ENCODE measurements at regions not wholly inside any gene's neighbourhood (a gene's known extent, or its start where the extent isn't known, plus 50 kb on each side); places are given as distances from the start of the nearest gene placed in this dataset.
"Not testable (repeated sequence)": the region's sequence is repeated elsewhere in the genome, so short reads cannot be mapped to it uniquely, and the experiment has no call there.

DNA sequence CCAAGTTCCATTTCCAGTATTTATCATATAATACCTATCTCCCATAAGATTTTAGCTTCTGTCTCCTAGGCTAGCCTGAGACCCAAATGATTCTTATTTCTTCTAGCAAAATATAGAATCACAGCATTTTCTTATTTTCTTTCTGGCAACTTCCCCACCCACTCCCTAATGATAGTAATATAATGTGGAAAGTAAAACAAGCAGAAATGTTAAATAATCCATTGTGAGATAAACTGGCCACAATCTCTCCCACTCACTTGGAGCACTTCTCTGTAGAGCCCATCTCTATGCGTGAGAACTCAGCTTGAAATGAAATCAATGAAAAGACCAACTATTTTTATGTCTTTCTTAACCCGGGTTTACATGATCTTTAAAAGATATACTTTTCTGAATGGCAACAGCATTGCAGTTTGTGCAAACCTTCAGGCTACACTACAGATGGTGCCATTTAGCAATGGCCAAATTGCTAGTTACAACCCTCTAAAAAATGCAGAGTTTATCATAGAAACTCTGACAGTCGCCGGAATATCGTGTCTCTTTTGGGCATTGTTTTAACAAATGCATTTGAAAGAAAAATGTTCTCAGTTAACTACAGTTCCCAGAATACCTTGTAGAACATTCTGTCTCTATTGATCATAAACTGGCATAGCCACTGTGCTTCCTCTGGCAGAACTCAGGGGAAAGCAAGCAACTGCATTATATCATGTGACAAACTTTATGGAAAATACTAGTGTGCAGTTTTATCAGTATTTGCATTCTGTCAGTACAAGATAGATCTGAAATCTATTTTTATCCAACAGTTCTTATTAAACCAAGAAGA lies 1407.4 kb upstream of the ZEB2 start:
- DNase-seq (ENCODE audit: low read depth in 3 of 3) = no peak

DNA sequence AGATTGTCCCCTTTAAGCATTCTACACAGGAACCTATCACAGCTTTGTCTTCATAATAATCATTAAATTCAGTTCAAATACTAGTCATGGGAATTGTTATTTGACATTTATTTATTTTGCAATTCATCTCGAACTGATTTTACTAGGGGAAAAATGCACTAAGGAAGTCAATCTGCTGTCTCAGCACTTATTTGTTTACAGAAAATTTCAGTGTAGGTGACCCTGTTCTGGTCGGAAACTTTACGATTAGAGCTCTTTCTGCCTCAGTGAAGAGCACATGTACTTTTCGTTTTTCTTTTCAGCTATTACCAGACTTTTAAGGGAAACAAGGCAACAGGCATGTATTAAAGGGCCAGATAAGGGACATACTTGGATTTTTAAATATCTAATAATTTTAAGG lies 1405.7 kb upstream of the ZEB2 start:
- DNase-seq (ENCODE audit: low read depth in 3 of 3) = no peak

DNA sequence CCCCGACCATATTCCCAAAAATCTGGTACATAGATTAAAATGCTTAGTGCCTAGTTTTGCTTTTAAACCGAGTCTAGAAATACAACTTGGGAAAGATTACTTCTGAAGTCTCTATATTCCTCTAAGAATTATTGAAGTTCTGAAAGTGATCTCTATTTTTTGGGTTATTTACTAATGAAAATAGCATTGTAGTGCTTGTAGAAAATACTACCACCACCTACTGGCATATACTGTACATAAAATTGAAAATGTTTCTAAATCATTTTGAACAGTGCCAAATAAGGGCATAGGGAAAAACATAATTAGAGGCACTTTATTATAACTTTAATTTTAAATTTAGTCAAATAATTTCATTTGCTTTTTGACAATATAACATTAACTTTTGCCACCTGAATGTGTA lies 1399.6 kb upstream of the ZEB2 start:
- no peak for DNase-seq (ENCODE audit: low read depth in 3 of 3)

DNA sequence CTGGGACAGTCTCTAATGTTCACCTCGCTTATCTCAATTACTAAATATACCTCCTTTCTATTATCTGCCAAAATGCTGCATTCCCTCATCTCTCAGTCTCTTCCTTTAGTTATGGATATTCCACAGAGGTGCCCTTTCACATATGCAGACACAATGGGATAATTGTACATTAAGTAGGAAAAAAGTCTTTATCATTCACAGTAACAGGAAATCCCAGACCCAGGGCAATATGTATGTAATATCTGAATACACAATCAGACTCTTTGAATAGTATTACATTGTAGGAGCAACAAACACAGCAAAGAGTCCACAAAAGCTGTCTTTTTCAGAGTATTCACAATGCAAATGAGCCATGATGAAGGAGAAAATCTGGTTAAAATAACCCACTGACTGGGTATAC lies 1399.0 kb upstream of the ZEB2 start:
- DNase-seq (ENCODE audit: low read depth in 3 of 3) = no peak

DNA sequence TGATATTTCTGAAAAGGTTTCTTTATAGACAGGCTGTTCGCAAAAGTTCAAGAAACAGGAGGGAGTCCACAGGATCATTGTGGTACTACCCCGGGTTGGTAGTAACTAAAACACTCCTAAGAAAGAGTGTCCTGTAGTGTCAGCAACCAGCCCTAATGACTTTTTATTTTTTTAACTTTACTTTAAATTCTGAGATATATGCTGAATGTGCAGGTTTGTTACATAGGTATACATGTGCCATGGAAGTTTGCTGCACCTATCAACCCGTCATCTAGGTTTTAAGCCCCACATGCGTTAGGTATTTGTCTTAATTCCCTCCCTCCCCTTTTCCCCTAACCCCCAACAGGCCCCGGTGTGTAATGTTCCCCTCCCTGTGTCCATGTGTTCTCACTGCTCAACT lies 1396.9 kb upstream of the ZEB2 start:
- no peak for DNase-seq (ENCODE audit: low read depth in 3 of 3)

DNA sequence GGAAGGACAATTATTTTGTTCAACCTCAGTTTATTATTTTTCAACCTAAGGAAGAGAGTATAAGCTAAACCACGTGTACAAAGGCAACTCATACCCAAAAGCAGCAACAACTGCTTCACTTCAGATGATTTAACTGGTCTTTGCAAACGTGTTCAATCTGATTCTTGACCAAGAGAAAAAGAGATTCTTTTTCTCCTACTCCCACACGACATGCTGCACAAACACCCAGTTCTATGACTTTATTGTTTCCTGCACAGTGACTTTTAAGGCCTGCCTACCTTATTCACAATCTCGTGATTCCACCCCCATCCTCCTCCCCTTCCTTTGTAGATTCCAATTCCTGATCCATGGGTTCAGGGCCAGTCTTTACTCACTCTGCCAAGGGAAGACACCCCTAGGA lies 1394.8 kb upstream of the ZEB2 start:
- no peak for DNase-seq (ENCODE audit: low read depth in 3 of 3)

DNA sequence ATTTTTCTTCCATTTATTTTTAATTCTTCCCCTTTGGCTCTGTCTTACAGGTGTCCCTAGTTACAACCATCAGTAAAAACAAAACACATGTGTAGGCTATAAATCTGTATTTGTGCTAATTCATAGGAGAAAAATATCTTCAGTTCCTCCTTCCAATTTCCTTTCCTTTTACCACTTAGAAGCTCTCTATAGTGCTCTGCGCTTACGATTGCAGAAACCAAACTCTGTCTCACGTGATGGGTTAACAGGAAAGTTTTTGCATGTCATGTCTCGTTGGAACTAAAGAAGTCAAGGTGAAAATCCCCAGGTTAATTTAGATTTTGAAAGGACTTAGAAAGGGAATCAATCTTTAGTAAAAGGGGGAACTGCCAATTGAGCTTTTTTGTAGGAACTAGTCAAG lies 1390.5 kb upstream of the ZEB2 start:
- DNase-seq (ENCODE audit: low read depth in 3 of 3) = no peak

DNA sequence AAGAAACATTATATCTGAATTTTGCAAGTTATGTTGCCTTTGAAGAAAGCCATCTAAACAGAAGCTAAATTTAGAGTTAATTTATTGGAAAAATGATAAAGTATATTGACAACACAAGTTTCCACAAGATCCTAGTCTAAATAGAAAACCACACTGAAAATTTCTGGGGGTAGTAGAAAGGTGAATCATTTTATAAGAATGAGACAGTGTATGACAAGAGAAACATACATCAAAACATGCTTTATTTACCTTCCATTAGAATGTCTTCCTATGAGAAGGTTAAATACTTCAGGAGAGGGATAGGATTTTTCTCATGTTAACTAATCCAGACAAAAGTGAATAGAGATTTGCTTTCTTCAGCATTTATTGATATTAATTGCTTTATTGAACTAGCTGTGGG lies 1389.8 kb upstream of the ZEB2 start:
- no peak for DNase-seq (ENCODE audit: low read depth in 3 of 3)

DNA sequence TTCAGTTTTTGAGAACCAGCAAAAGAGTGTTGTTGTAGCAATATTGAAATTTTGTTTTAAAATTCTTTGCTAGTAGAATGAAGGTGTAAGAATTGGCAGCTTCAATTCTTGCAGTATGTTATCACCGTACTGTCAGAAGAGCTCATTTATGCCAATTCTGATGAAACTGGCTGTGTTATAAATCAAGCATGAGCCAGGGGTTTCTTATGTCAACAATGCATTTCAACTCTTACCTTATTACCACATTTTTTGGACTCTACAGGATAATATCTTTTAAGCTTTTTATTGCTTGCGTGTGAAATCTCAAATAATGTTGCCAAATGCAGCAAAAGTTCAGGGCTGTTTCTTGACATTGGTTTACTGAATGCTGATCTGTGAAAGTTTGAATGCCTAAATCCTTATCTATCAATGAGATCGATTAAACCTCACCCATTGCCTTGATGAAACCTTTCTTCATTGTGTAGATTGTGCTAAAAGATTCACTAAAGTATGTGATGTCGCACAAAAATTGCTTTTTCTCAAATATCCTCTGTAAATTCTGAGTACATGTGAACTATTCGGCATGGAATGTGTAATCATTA lies 1389.3 kb upstream of the ZEB2 start:
- no peak for DNase-seq (ENCODE audit: low read depth in 3 of 3)

DNA sequence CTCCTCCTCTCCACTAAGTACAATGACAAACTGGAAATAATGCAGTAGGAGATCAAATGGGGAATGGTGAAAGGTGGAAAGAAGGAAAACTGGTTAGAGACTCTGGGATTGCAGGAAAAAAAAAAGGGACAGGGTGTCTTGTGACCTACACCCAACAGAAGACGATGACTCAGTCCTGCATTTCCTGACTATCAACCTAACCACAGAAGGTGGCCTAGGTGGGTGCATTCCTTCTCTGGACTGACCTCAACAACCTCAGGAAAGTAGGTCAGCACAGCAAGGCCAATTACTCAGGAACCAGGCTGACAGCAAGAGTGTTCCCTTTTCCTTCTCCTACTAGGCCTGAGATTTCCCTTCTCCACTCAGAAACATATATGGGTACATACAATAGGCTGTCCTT lies 1386.4 kb upstream of the ZEB2 start:
- no peak for DNase-seq (ENCODE audit: low read depth in 3 of 3)

DNA sequence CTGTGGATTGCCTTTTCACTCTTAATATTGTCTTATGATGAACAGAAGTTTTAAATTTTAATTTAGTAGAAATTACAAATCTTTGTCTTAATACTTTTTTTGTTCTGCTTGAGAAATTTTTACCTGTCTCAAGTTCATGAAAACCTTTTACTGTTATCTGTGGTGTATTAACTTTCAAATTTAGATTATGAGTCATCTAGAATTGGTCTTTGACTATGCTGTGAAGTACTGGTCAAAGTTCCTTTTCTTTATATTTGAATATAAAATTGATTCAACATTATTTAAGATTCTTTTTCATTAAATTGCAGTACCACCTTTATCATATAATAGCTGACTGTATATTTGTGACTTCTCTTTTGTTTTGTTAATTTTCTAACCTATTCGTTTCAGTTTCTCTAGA lies 1385.5 kb upstream of the ZEB2 start:
- DNase-seq (ENCODE audit: low read depth in 3 of 3) = no peak

DNA sequence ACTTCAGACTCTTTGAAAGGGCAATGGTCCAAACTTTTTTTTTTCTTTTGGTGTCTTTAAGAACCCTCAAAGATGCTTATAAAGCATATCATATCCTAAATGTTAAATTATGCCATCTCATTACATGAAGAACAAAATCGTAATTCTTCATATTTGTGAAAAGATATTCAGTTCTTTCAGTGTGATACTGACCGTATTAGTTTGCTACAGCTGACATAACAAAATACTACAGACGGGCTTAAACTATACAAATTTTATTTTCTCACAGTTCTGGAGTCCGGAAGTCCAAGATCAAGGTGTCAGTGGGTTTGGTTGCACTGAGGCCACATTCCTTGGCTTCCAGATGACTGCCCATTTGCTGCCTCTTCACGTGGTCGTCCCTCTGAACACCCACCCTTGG lies 1377.2 kb upstream of the ZEB2 start:
- DNase-seq (ENCODE audit: low read depth in 3 of 3) = no peak

DNA sequence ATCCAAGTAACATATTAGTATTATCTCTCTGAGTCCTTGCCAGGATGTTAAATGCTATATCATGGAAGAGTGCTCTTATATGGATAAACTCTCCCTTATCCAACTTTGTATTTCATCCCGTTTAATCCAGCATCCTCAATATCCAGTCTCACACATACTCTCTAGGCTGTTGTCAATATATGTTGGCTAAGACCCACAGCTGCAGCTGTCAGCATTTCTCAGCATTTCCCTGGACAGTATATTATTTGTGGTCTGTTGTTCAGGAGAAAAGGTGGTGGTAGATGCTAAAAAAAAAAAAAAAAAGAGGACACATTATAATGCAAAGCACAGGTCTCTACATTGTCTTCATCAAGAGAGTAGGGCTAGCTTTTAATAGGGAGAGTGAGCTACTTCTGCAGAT lies 1368.0 kb upstream of the ZEB2 start:
- DNase-seq (ENCODE audit: low read depth in 3 of 3) = no peak

DNA sequence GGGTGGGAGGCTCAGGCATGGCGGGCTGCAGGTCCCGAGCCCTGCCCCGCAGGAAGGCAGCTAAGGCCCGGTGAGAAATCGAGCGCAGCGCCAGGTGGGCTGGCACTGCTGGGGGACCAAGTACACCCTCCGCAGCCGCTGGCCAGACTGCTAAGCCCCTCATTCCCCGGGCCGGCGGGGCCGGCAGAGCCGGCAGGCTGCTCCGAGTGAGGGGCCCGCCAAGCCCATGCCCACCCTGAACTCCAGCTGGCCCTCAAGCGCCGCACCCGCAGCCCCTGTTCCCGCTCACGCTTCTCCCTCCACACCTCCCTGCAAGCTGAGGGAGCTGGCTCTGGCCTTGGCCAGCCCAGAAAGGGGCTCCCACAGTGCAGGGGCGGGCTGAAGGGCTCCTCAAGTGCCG lies 1361.1 kb upstream of the ZEB2 start:
- DNase-seq (ENCODE audit: low read depth in 3 of 3) = not testable (repeated sequence)

DNA sequence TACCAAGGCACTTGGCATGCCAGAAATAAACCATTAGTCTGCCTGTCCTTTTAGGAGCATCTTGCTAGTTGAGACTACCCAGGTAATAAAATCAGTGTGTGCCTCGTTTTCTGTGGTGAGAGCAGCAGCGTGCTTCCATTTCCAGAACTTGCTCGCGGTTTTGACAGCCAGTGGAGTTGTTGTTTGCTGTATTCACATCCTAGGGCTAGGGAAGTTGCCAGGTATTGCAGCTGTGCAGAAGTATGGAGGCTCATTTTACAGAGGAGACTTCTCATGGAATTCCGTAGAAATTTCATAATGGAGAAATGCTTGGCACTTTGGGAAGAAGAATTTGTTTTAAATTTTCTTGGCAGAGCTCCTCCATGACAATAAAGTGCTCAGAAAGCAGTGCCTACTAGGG lies 1355.1 kb upstream of the ZEB2 start:
- no peak for DNase-seq (ENCODE audit: low read depth in 3 of 3)

DNA sequence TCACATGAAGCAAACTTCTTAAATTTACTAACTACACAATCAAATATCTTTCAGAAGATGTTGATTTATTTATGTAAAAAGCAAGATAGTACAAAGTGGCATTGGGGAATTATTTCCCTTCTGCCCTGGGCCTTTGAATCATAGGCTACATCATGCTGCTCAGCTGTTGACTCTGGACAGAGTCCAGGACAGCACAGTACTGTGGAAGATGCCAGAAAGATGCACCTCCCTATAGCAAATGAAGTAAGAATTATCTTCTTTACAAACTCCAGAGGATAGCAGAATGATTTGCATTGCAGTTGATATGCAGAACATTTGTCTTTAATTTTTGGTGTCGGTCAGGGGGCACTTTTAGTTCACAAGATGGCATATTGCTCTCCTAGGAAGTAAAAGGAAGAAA lies 1354.5 kb upstream of the ZEB2 start:
- DNase-seq (ENCODE audit: low read depth in 3 of 3) = no peak

DNA sequence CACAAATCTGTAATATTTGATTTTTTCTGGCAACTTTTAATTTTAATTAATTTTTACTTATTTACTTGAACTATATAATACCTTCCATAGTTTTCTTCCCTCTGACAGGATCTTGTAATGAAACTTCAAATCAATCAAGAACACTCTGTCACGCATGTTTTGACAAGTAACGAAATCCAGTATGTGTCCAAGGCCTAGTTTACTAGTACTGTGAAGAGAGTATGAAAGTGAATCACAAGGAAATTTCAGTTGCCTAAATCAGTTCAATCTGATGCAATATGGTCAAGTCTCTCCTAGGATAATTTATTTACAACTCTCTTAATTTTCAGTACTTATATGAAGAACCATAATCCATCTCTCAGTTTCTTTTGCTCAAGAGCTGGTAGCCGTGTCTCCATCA lies 1344.6 kb upstream of the ZEB2 start:
- DNase-seq (ENCODE audit: low read depth in 3 of 3) = no peak

DNA sequence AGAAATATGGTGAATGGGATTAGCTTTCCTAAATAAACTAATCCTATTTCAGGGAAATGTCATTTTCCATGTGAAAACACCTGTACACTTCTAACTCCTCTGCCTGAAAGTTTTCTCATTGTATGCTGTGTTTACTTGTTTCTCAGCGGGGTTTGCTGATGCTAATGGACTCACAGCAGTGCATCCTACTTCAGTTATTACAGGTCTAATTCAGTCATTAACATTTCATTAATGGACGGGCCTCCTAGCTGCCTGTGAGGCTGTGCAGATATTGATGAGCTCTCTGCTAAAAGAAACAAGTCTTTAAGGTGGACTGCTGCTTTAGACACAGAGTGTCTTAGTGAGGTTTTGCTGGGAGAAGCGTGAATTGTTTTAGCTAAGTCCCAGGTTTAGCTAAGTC lies 1342.0 kb upstream of the ZEB2 start:
- no peak for DNase-seq (ENCODE audit: low read depth in 3 of 3)

DNA sequence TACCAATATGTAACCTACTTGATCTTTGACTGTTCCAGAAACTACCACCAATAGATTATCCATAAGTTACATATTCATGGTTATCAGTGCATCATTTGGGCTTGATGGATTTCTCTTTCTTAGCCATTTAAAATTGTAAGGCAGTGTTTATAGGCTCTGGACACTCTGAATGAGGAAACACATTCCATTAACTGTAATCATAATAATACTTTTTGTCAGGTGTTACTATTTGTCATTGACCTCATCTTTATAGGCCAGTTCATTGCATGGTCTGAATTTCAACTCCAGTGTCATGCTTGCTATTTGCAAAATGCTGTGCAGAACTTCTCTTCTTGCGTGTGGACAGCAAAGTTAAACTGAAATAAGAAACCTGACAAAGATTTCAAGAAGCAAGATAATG lies 1340.2 kb upstream of the ZEB2 start:
- no peak for DNase-seq (ENCODE audit: low read depth in 3 of 3)

DNA sequence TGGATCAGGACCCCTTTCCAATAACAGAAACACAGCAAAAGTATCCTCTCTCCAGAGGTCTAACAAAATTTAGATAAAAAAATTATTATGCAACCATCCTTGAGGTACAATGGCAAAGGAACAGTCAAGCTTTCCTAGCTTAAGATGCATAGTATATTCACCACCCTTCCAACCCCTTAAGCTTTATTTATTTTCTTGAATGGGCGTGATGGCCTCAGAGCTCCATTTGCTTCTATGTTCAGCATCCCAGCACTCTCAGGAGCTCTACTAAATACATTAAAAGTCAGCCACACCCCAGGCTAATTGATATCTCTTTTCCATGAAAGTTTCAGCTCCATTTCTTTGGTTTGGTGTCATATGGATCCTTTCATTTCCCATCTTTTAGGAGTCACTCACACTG lies 1335.2 kb upstream of the ZEB2 start:
- no peak for DNase-seq (ENCODE audit: low read depth in 3 of 3)

DNA sequence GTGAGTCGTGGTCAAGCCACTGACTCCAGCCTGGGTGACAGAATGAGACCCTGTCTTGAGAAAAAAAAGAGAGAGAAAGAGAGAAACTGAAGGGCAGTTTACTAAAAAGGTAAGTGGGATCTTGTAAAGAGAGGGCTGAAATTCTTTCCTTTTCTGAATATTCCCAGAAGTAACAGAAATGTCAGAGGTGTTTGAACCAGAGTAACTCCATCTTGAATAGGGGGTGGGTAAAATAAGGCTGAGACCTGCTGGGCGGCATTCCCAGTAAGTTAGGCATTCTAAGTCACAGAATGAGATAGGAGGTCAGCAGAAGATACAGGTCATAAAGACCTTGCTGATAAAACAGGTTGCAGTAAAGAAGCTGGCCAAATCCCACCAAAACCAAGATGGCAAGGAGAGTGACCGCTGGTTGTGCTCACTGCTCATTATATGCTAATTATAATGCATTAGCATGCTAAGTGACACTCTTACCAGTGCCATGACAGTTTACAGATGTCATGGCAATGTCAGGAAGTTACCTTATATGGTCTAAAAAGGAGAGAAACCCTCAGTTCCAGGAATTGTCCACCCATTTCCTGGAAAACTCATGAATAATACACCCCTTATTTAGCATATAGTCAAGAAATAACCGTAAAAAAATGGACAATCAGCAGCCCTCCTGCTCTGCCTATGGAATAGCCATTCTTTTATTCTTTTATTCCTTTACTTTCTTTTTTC lies 1334.3 kb upstream of the ZEB2 start:
- no peak for DNase-seq (ENCODE audit: low read depth in 3 of 3)

DNA sequence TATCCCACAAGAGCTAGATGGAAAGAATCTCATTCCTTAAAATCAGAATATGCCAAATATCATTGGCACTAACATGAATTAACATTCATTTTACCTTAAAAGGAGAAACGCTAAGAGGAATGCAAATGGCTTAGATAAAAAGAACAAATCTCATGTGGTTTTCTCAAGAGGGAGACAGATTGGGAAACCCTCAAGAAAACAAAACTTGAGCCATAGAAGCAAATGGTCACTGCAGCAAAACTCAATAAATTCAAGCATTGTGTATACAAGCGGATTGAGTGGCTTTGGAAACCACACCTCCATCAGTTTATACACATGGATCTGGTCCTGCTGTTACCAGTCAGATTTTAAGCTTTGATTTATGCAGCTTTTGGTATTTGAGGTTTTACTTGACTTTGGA lies 1331.8 kb upstream of the ZEB2 start:
- DNase-seq (ENCODE audit: low read depth in 3 of 3) = no peak

DNA sequence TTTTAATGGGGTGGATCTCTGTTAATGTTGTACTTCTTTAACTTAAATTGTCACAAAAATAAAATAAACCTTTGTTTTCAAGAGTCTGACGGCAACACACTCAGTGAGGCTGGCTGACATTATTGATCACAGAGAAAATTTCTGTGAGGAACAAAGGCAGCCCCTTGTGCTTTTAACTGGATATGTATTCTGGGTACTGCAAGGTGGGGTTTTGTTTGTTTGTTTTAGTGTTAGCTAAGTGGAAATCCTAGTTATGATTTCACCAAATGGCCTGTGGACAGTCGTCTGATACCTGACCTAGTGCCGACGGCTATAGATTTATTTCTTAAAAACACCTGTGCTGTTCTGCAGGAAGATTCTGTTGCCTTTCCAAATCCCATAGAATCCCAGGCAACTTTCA lies 1329.5 kb upstream of the ZEB2 start:
- DNase-seq (ENCODE audit: low read depth in 3 of 3) = no peak
